Activated CD4-positive, alpha-beta memory T cell treated with anti-CD3 and anti-CD28 coated beads for 36 hours (primary cell): ENCODE measurements at regions not wholly inside any gene's neighbourhood (a gene's known extent, or its start where the extent isn't known, plus 50 kb on each side); places are given as distances from the start of the nearest gene placed in this dataset.
"Not testable (repeated sequence)": the region's sequence is repeated elsewhere in the genome, so short reads cannot be mapped to it uniquely, and the experiment has no call there.

Experiments
- CTCF ChIA-PET: fragments of 350-600 bp; sonication (Branson Sonifier 250); formaldehyde crosslinking; loops from one replicate; lab custom pipeline; 2021; ENCODE audit warnings: antibody characterized with exemption, inconsistent platforms; lab: Charles Lee
- POLR2A ChIA-PET: fragments of 350-600 bp; sonication (Branson Sonifier 250); formaldehyde crosslinking; loops from one replicate; lab custom pipeline; 2021; ENCODE audit warnings: antibody characterized with exemption; lab: Charles Lee
- DNase-seq: peaks from one replicate; pipeline ENCODE4 v3.0.0-alpha.2; 2020
- H3K27ac Mint-ChIP-seq: one replicate; pipeline ENCODE4 v1.8.0; 2021; ENCODE audit warnings: mixed read lengths
- H3K27me3 Mint-ChIP-seq: one replicate; pipeline ENCODE4 v1.8.0; 2021; ENCODE audit warnings: mixed read lengths
- H3K36me3 Mint-ChIP-seq: one replicate; pipeline ENCODE4 v1.8.0; 2021; ENCODE audit warnings: mixed read lengths
- H3K4me1 Mint-ChIP-seq: one replicate; pipeline ENCODE4 v1.8.0; 2021; ENCODE audit warnings: low read depth, mixed read lengths
- H3K4me3 Mint-ChIP-seq: one replicate; pipeline ENCODE4 v1.8.0; 2021; ENCODE audit warnings: mild to moderate bottlenecking, mixed read lengths
- H3K9me3 Mint-ChIP-seq: one replicate; pipeline ENCODE4 v1.8.0; 2021; ENCODE audit warnings: mixed read lengths
- intact Hi-C: fragments of 100-400 bp; cut with micrococcal nuclease; formaldehyde crosslinking; loops from one replicate; pipeline ENCODE4 v1.15.1; 2023

- CTCF ChIA-PET: no interaction called here
Observed at GRCh38 chr9:17083258-17083657, 51.6 kb upstream of the CNTLN start.

GRCh38 chr9:17082343-17083064 lies 52.3 kb upstream of the CNTLN start:
- CTCF ChIA-PET: no interaction called here
- no peak for DNase-seq
- Mint-ChIP-seq H3K27me3 (no peaks in the 10 kb centered on the region), H3K4me1 (no peaks in the 10 kb centered on the region), H3K36me3 (no peaks in the 10 kb centered on the region), H3K9me3 (no peaks in the 10 kb centered on the region), H3K27ac (no peak overlapping the region), H3K4me3 (no peak overlapping the region)
- intact Hi-C loops: no loop called here
- POLR2A ChIA-PET: no interaction called here

More at GRCh38 chr9:17083258-17083657, 51.6 kb upstream of the CNTLN start:
- no peak for DNase-seq
- H3K36me3 Mint-ChIP-seq: no peaks in the 10 kb centered on the region
- intact Hi-C loops: no loop called here
- no peak overlapping the region for H3K4me3 Mint-ChIP-seq
- no peaks in the 10 kb centered on the region for H3K27me3 Mint-ChIP-seq
- no peaks in the 10 kb centered on the region for H3K9me3 Mint-ChIP-seq
- no peak overlapping the region for H3K27ac Mint-ChIP-seq
- no peaks in the 10 kb centered on the region for H3K4me1 Mint-ChIP-seq
- POLR2A ChIA-PET: no interaction called here

- no peak overlapping the region for H3K27ac Mint-ChIP-seq
- ChIA-PET CTCF (no interaction called here), POLR2A (no interaction called here)
- intact Hi-C loops: no loop called here
- H3K4me3 Mint-ChIP-seq: no peak overlapping the region
- DNase-seq: no peak
- H3K27me3 Mint-ChIP-seq: no peaks in the 10 kb centered on the region
- H3K36me3 Mint-ChIP-seq: no peaks in the 10 kb centered on the region
- H3K4me1 Mint-ChIP-seq: no peaks in the 10 kb centered on the region
- H3K9me3 Mint-ChIP-seq: no peaks in the 10 kb centered on the region
Observed at GRCh38 chr9:17081814-17082213, 53.0 kb upstream of the CNTLN start.

GRCh38 chr9:17081351-17081750 lies 53.5 kb upstream of the CNTLN start:
- CTCF ChIA-PET: no interaction called here
- H3K9me3 Mint-ChIP-seq: no peaks in the 10 kb centered on the region
- POLR2A ChIA-PET: no interaction called here
- H3K4me3 Mint-ChIP-seq: no peak overlapping the region
- DNase-seq: no peak
- no peaks in the 10 kb centered on the region for H3K36me3 Mint-ChIP-seq
- no peak overlapping the region for H3K27ac Mint-ChIP-seq
- no peaks in the 10 kb centered on the region for H3K27me3 Mint-ChIP-seq
- no peaks in the 10 kb centered on the region for H3K4me1 Mint-ChIP-seq
- intact Hi-C loops: no loop called here

GRCh38 chr9:17075758-17076485 lies 58.9 kb upstream of the CNTLN start:
- Mint-ChIP-seq H3K4me1 (no peaks in the 10 kb centered on the region), H3K27ac (no peak overlapping the region), H3K27me3 (no peaks in the 10 kb centered on the region), H3K4me3 (no peak overlapping the region), H3K36me3 (no peaks in the 10 kb centered on the region), H3K9me3 (peaks cover 2% of the 10 kb centered on the region)
- no peak for DNase-seq
- CTCF ChIA-PET: no interaction called here
- intact Hi-C loops: no loop called here
- POLR2A ChIA-PET: no interaction called here

- Mint-ChIP-seq H3K4me3 (no peak overlapping the region), H3K9me3 (peaks cover 2% of the 10 kb centered on the region), H3K27ac (no peak overlapping the region), H3K4me1 (no peaks in the 10 kb centered on the region), H3K27me3 (no peaks in the 10 kb centered on the region), H3K36me3 (no peaks in the 10 kb centered on the region)
- intact Hi-C loops: no loop called here
- CTCF ChIA-PET: no interaction called here
- DNase-seq: no peak
- POLR2A ChIA-PET: no interaction called here
Observed at GRCh38 chr9:17075146-17075757, 59.6 kb upstream of the CNTLN start.

- H3K27ac Mint-ChIP-seq, H3K4me3 Mint-ChIP-seq, H3K36me3 Mint-ChIP-seq, H3K9me3 Mint-ChIP-seq, POLR2A ChIA-PET, intact Hi-C loops, H3K4me1 Mint-ChIP-seq, H3K27me3 Mint-ChIP-seq, DNase-seq, CTCF ChIA-PET: not testable (repeated sequence)
Observed at GRCh38 chr9:17072563-17072962, 62.3 kb upstream of the CNTLN start.

GRCh38 chr9:17068671-17069070 lies 66.2 kb upstream of the CNTLN start:
- Mint-ChIP-seq H3K4me3 (no peak overlapping the region), H3K36me3 (no peaks in the 10 kb centered on the region), H3K9me3 (peaks cover 2% of the 10 kb centered on the region), H3K27ac (no peak overlapping the region), H3K27me3 (no peaks in the 10 kb centered on the region), H3K4me1 (no peaks in the 10 kb centered on the region)
- no peak for DNase-seq
- intact Hi-C loops: no loop called here
- CTCF ChIA-PET: no interaction called here
- POLR2A ChIA-PET: no interaction called here

GRCh38 chr9:17065062-17065461 lies 69.8 kb upstream of the CNTLN start:
- CTCF ChIA-PET: no interaction called here
- no peaks in the 10 kb centered on the region for H3K9me3 Mint-ChIP-seq
- intact Hi-C loops: no loop called here
- no peak for DNase-seq
- H3K4me3 Mint-ChIP-seq: no peak overlapping the region
- no peaks in the 10 kb centered on the region for H3K4me1 Mint-ChIP-seq
- H3K36me3 Mint-ChIP-seq: no peaks in the 10 kb centered on the region
- H3K27ac Mint-ChIP-seq: no peak overlapping the region
- H3K27me3 Mint-ChIP-seq: no peaks in the 10 kb centered on the region
- POLR2A ChIA-PET: no interaction called here

- Mint-ChIP-seq H3K27ac (no peak overlapping the region), H3K4me1 (no peaks in the 10 kb centered on the region), H3K27me3 (no peaks in the 10 kb centered on the region), H3K9me3 (no peaks in the 10 kb centered on the region), H3K4me3 (no peak overlapping the region), H3K36me3 (no peaks in the 10 kb centered on the region)
- no peak for DNase-seq
- CTCF ChIA-PET: no interaction called here
- POLR2A ChIA-PET: no interaction called here
- intact Hi-C loops: no loop called here
Observed at GRCh38 chr9:17064558-17064957, 70.3 kb upstream of the CNTLN start.

- ChIA-PET POLR2A (no interaction called here), CTCF (interaction anchor here (0.7 to 1.6 kb wide), 2 partner anchors 399 to 570 kb away, joined by 3 to 7 read pairs; no protein-coding TSS in a partner anchor)
- intact Hi-C loops: loop anchor here (2.0 kb wide), 1 partner anchor 399 kb away; no protein-coding TSS in a partner anchor
- Mint-ChIP-seq H3K9me3 (no peaks in the 10 kb centered on the region), H3K27ac (no peak overlapping the region), H3K27me3 (no peaks in the 10 kb centered on the region), H3K4me1 (no peaks in the 10 kb centered on the region), H3K36me3 (no peaks in the 10 kb centered on the region), H3K4me3 (no peak overlapping the region)
- no peak for DNase-seq
Observed at GRCh38 chr9:17063535-17064135, 71.2 kb upstream of the CNTLN start.

GRCh38 chr9:17062497-17062896 lies 72.3 kb upstream of the CNTLN start:
- ChIA-PET POLR2A (no interaction called here), CTCF (interaction anchor here (0.6 to 1.6 kb wide), 2 partner anchors 400 to 408 kb away, joined by 3 to 7 read pairs; no protein-coding TSS in a partner anchor)
- H3K4me1 Mint-ChIP-seq: no peaks in the 10 kb centered on the region
- H3K27me3 Mint-ChIP-seq: no peaks in the 10 kb centered on the region
- peaks cover 2% of the 10 kb centered on the region for H3K9me3 Mint-ChIP-seq
- H3K4me3 Mint-ChIP-seq: no peak overlapping the region
- no peaks in the 10 kb centered on the region for H3K36me3 Mint-ChIP-seq
- DNase-seq: no peak
- intact Hi-C loops: loop anchor here (2.0 kb wide), 1 partner anchor 400 kb away; no protein-coding TSS in a partner anchor
- H3K27ac Mint-ChIP-seq: no peak overlapping the region
